NCI-H1417 treated with DMSO at 0.1 percent for 48 hours (cell line): ENCODE measurements at regions not wholly inside any gene's neighbourhood (a gene's known extent, or its start where the extent isn't known, plus 50 kb on each side); places are given as distances from the start of the nearest gene placed in this dataset.
A peak's percentile ranks its signal among the peaks of the same experiment; 100 is the strongest.
"Not testable (repeated sequence)": the region's sequence is repeated elsewhere in the genome, so short reads cannot be mapped to it uniquely, and the experiment has no call there.

ENCODE experiments used
- DNase-seq: peaks from one replicate; lab custom pipeline; 2025; lab: John Stamatoyannopoulos, UW

GRCh38 chr12:38016602-38017001 is 300.0 kb upstream of the ALG10B start:
- DNase-seq, result no peak

GRCh38 chr12:38025916-38026315 is 290.7 kb upstream of the ALG10B start:
- DNase-seq, result no peak

GRCh38 chr12:38053113-38053512 is 263.5 kb upstream of the ALG10B start:
- DNase-seq, result no peak

DNA sequence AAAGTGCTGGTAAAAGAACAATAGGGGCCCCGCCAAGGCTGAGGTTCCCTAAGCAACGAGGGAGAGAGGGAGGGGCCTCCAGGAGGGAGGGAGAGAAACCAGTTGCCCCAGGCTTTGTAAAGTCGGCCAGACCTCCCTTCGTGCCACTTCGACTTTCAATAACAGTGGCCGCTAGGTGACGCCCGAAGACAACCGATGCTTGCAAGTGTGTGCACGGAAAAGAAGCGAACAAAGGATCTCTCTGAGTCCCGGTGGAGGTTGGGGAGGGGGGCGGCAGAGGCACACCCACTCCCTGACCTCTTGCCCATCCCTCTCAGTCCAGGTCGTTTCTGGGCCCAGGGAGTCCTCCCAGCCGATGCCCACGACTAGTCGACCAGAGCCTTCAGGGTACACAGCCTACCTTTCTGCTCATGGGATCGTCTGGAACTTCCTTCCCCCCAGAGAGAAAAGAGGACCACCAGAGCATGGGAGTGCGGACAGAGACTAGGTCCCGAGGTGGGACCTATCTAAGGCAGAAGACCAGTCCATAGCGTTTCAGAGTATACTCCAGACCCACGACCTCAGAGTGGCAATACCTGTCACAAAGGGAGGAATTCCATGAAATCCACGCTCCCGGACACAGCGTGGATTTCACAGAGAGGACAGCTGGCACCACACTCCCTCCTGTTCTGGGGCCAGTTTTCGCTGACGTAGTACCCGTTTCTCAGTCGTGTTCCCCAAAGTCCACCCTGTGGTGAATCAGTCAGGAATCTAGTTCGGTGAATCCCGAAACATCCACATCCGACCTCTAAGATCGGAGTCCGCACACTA is 262.7 kb upstream of the ALG10B start:
- DNase-seq, result no peak

DNA sequence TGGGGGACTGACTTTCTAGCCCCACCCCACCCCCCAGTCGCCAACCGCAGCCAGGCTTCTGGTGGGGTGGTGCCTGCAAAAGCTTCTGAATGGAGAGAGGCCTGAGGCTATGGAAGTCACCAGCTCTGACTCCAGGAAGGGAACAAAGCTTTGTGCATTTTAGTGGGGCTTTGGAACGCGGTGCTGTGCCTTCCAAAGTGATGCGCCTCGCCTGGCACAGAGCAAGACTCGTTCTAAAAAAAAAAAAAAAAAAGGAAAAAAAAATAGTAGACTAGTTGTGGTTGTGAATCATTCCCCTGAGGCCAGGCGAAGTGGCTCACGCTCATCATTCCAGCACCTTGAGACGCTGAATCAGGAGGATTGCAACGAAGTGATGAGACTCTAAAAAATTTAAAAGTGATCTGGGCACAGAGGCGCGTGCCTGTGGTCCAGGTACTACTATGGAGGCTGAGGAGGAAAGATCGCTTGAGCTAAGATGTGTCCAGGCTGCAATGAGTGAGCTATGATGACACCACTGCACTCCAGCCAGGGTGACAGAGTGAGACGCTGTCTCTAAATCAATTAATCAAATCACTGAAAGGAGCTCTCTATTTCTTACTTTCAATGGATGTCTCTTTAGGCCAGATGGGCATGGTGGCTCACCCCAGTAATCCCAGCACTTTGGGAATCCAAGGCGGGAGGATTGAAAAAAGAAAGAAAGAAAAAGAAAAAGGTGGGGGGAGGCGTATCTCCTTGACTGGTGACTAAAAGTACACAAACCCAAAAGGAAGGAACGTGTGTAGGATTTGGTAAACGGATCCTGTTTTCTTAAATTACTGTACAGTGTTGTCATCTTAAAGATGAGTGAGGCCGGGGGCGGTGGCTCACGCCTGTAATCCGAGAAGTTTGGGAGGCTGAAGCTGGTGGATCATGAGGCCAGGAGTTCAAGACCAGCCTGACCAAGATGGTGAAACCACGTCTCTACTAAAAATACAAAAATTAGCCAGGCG is 259.6 kb upstream of the ALG10B start:
- no peak for DNase-seq

GRCh38 chr12:38099686-38100085 is 216.9 kb upstream of the ALG10B start:
- DNase-seq, result no peak

GRCh38 chr12:38101753-38102152 is 214.8 kb upstream of the ALG10B start:
- DNase-seq, result no peak

GRCh38 chr12:38102197-38102596 is 214.4 kb upstream of the ALG10B start:
- DNase-seq, result no peak

- no peak for DNase-seq
These were observed 206.4 kb upstream of the ALG10B start for GRCh38 chr12:38110026-38110699.

GRCh38 chr12:38113991-38114390 is 202.6 kb upstream of the ALG10B start:
- no peak for DNase-seq

DNA sequence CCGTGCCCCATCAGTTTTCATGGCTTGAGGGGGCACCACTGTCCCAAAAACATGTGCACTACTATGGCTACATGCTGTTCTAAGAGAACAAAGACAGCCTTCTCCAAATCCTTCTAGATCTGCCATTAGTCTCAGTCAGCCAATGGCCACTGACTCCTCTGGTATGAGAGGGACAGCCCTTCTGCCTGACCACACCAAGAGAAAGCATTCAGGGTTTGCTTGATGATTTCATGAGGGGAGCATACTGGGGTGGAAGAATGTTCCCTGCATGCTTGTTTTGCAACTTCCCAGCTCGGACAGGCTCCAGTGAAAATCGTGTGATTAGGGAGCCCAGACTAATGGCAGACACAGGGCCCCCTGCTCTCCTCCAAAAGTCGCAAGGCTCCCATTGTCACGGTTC is 199.6 kb upstream of the ALG10B start:
- DNase-seq, result no peak

DNA sequence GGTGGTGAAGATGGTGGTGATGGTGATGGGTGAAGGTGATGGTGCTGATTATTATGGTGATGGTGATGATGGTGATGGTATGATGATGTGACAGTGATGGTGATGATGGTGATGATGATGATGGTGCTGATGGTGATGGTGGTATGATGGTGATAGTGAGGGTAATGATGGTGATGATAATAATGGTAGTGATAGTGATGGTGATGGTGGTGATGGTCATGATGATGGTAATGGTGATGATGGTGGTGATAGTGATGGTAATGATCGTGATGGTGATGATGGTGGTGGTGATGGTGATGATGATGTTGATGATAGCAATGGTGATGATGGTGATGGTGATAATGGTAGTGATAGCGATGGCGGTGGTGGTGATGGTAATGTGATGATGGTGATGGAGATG is 197.9 kb upstream of the ALG10B start:
- no peak for DNase-seq

DNA sequence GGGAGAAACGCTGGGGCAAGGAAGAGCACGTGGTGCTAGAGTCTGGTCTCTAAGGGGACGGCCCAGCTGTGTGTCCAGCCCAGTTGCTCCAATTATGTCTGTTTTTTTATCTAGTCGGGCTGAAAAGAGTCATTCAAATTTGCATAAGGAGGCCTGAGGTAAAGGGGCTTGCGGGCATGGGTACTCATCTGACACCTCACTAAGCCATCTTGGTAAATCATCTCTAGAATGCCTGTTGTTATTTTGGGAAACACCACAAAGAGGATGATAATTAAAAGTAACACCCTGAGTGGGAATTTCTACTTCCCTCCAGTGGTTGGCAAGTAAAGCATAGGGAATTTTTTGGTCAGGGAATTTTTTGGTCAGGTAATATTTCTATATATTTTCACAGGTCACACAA is 196.1 kb upstream of the ALG10B start:
- no peak for DNase-seq

DNA sequence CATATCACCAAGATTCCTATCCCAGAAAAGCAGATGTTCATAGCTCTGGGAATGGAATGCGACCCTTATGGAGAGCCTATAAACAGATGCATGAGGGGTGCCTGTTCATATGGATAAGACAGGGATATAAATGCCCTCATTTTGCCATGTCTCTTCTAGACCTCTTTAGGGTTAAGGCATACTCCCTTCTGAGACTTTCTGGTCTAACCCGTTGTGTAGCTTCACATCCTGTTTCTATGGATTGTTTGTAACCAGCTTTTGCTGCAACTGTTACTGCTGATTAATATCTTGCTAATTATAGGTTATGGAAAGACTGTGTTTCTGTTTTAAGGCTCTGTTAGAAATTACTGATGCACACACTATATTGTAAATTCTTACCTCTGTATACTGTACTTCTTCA is 193.5 kb upstream of the ALG10B start:
- DNase-seq, result not testable (repeated sequence)

GRCh38 chr12:38123566-38124246 is 192.9 kb upstream of the ALG10B start:
- no peak for DNase-seq

GRCh38 chr12:38124247-38125012 is 192.1 kb upstream of the ALG10B start:
- DNase-seq, result no peak

DNA sequence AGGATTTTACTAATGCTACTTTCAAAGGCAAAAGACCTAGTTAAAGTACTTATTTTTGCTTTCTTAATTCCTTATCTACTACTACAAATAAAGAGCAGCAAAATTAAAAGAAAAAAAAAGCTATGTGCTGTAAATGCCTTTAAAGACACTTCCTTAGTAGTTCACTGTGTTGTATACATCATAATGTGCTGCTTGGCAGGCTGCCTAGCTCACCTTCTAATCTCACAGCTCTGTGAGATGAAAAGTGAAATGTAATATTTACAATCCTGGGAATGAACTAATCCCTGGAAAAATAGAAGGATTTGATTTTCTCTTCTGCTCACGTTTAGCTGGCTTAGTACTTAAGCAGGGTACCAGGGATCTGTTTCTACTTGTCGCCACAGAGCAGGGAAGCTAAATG is 184.4 kb upstream of the ALG10B start:
- no peak for DNase-seq

DNA sequence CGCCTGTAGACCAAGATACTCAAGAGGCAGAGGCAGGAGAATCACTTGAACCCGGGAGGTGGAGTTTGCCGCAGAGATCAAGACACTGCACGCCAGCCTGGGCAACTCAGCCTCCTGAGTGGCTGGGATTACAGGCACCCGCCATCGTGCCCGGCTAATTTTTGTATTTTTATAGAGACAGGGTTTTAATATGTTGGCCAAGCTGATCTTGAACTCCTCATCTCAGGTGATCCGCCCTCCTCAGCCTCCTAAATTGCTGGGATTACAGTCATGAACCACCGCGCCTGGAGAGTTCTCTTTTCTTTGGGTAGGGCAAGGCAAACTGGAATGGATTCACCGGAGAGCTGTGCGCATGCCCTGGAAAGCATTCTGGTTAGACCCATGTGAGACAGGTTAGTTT is 179.3 kb upstream of the ALG10B start:
- no peak for DNase-seq

DNA sequence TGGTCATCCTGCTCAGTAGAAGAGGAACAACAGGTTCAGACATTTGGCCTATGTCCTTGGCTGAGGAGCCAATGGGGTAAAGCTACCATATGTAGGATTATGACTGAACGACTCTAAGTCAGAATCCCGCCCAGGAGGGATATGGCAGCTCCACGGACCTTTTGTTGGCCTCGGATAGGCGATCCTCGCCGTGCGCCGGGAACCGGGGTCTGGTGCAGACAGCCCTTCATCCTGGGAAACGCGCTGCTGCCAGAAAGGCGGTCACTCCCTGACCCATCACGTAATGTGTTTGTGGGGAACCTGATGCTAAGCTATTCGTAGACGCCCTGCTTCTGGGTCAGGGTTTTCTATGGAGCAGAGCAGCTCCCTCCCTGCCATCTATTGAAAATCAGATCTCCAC is 178.9 kb upstream of the ALG10B start:
- no peak for DNase-seq

DNA sequence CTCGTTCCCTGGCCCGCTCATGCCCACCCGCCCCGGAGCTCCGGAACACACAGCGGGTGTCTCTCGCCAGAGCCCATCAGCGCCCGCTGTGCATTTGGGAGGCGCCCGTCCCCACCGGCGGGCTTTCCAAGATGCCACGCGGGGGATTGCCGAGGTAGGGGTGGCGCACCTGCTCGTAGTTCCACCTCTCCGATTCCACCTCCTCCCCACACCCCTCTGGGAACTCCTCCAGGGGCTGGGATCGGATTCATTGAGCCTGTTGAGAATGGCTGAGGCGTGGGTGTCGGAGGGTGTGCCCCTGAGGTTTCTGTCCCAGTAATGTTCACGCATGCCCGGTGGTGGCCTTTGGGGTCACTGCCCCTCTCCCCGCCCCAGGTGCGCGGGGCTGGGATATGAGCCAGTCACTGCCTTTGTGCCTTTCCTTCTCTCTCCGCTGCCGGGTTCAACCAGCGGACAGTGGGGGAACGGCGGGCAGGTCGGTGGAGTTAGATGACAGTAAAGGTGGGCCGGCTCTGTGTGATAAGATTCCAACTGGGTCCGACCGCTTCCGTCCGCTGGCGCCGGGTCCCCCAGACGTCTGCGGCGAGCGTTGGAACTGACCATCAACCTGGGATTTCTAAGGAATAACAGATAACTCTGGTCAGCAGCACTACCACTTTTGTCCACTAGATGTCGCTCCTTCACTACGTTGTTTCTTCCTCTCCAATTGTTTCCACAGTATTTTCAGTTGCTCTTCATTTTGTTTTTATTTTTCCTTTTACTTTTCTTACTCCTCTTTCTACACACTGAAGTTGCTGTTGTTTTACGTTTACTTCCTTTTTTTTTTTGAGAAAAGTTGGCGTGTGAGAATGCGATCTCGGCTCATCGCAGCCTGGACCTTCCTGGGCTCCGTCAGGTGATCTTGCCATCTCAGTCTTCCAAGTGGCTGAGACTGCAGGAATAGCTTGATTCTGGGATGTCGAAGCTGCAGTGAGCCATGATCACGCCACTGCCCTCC is 178.1 kb upstream of the ALG10B start:
- DNase-seq, result peak; percentile 61
